Loucy (cell line): ENCODE measurements at regions not wholly inside any gene's neighbourhood (a gene's known extent, or its start where the extent isn't known, plus 50 kb on each side); places are given as distances from the start of the nearest gene placed in this dataset.
"Not testable (repeated sequence)": the region's sequence is repeated elsewhere in the genome, so short reads cannot be mapped to it uniquely, and the experiment has no call there.

ENCODE experiments used
- H2AFZ ChIP-seq: fragments of 200-600 bp; sonication (generic); 2 replicates; pipeline ENCODE4 v1.6.0; 2016; ENCODE audit warnings: antibody characterized with exemption, mild to moderate bottlenecking, low read length, moderate library complexity
- H3F3A ChIP-seq: fragments of 200-600 bp; 2 replicates; pipeline ENCODE4 v1.6.0; 2016; ENCODE audit warnings: antibody characterized with exemption, low read depth, mild to moderate bottlenecking
- H3K27me3 ChIP-seq: fragments of 200-600 bp; sonication (generic); 2 replicates; pipeline ENCODE4 v1.6.1; 2014; ENCODE audit warnings: low read length, mild to moderate bottlenecking; ENCODE audit not compliant: insufficient read depth, poor library complexity, severe bottlenecking
- H3K36me3 ChIP-seq: fragments of 200-600 bp; sonication (generic); 2 replicates; pipeline ENCODE4 v1.6.1; 2016; ENCODE audit warnings: low read length; ENCODE audit not compliant: insufficient read depth
- H3K4me1 ChIP-seq: fragments of 200-600 bp; sonication (generic); 2 replicates; pipeline ENCODE4 v1.5.1; 2014; ENCODE audit warnings: low read length, mild to moderate bottlenecking; ENCODE audit not compliant: insufficient read depth, poor library complexity, severe bottlenecking
- H3K4me2 ChIP-seq: fragments of 200-600 bp; sonication (generic); 2 replicates; pipeline ENCODE4 v1.6.0; 2014; ENCODE audit warnings: antibody characterized with exemption, low read length, low read depth, mild to moderate bottlenecking; ENCODE audit not compliant: poor library complexity, severe bottlenecking
- H3K4me3 ChIP-seq: fragments of 200-600 bp; sonication (generic); 2 replicates; pipeline ENCODE4 v1.5.1; 2014; ENCODE audit warnings: low read length, mild to moderate bottlenecking, mixed read lengths; ENCODE audit not compliant: poor library complexity, severe bottlenecking
- H3K79me2 ChIP-seq: fragments of 200-600 bp; sonication (generic); 2 replicates; pipeline ENCODE4 v1.6.1; 2014; ENCODE audit warnings: low read length; ENCODE audit not compliant: insufficient read depth
- H3K9ac ChIP-seq: fragments of 200-600 bp; sonication (generic); 2 replicates; pipeline ENCODE4 v1.6.0; 2014; ENCODE audit warnings: mild to moderate bottlenecking, low read depth, low read length, moderate library complexity; ENCODE audit not compliant: poor library complexity, severe bottlenecking
- H3K9me2 ChIP-seq: fragments of 200-600 bp; sonication (generic); replicated peaks from 2 replicates; pipeline ENCODE4 v1.6.1; 2016; ENCODE audit warnings: low read depth, low read length, mixed read lengths
- H3K9me3 ChIP-seq: fragments of 200-600 bp; sonication (generic); 2 replicates; pipeline ENCODE4 v1.6.1; 2014; ENCODE audit warnings: mild to moderate bottlenecking, antibody characterized with exemption, low read length, low read depth; ENCODE audit not compliant: insufficient read depth
- H4K20me1 ChIP-seq: fragments of 200-600 bp; sonication (generic); 2 replicates; pipeline ENCODE4 v1.6.0; 2014; ENCODE audit warnings: antibody characterized with exemption, low read length, mild to moderate bottlenecking; ENCODE audit not compliant: insufficient read depth, poor library complexity, severe bottlenecking
- EZH2phosphoT487 ChIP-seq: fragments of 200-600 bp; IDR thresholded peaks from 2 replicates; pipeline ENCODE4 v1.6.1; 2018; ENCODE audit warnings: antibody characterized with exemption, mild to moderate bottlenecking, moderate library complexity, borderline replicate concordance
- TF ChIP-seq, protein P1 (sequence below): fragments of 200-600 bp; sonication (generic); conservative IDR thresholded peaks from 2 replicates; pipeline ENCODE4 v1.5.1; 2014; ENCODE audit warnings: mild to moderate bottlenecking, antibody characterized with exemption, low read length

DNA sequence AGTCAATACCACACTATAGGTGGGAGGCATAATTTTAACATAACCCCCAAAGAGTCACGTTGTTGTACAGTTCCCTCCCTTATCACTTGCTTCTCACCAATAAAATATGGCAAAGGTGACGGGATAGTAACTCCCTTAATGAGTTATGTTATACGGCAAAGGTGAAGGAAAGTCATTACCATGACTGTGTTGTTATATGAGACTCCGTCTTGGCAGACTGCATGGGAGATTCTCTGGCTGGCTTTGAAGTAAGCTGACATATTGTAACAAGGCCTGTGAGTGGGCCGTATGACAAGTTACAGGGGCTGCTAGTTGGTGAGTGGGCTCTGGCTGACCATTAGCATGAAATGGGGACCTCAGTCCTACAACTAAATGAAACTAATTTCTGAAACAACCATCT lies 366.4 kb upstream of the FTMT start:
- Histone ChIP-seq H3F3A (no peaks in the 10 kb centered on the region), H2AFZ (no peak overlapping the region)
- TF ChIP-seq, protein P1, sequence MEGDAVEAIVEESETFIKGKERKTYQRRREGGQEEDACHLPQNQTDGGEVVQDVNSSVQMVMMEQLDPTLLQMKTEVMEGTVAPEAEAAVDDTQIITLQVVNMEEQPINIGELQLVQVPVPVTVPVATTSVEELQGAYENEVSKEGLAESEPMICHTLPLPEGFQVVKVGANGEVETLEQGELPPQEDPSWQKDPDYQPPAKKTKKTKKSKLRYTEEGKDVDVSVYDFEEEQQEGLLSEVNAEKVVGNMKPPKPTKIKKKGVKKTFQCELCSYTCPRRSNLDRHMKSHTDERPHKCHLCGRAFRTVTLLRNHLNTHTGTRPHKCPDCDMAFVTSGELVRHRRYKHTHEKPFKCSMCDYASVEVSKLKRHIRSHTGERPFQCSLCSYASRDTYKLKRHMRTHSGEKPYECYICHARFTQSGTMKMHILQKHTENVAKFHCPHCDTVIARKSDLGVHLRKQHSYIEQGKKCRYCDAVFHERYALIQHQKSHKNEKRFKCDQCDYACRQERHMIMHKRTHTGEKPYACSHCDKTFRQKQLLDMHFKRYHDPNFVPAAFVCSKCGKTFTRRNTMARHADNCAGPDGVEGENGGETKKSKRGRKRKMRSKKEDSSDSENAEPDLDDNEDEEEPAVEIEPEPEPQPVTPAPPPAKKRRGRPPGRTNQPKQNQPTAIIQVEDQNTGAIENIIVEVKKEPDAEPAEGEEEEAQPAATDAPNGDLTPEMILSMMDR = no peak
- no peak for TF ChIP-seq EZH2phosphoT487

DNA sequence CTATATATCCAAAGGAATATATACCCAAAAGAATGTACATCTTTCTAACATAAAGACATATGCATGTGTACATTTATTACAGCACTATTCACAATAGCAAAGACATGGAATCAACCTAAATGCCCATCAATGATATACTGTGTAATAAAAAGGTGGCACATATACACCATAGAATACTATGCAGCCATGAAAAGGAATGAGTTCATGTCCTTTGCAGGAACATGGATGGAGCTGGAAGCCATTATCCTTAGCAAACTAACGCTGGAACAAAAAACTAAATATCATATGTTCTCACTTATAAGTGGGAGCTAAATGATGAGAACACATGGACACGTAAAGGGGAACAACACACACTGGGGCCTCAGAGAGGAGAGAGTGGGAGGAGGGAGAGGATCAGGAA lies 365.7 kb upstream of the FTMT start:
- H3K4me3 ChIP-seq, H4K20me1 ChIP-seq, H3K9me3 ChIP-seq, H3K27me3 ChIP-seq, H3K36me3 ChIP-seq, H3K79me2 ChIP-seq, H3K4me2 ChIP-seq, H3K4me1 ChIP-seq, H3F3A ChIP-seq, H2AFZ ChIP-seq, H3K9ac ChIP-seq, H3K9me2 ChIP-seq: not testable (repeated sequence)

More for the DNA sequence above, 366.4 kb upstream of the FTMT start:
- no peaks in the 10 kb centered on the region for H3K9me3 ChIP-seq
- H3K9ac ChIP-seq = no peak overlapping the region
- no peaks in the 10 kb centered on the region for H3K9me2 ChIP-seq
- H3K79me2 ChIP-seq = no peaks in the 10 kb centered on the region
- peaks cover 6% of the 10 kb centered on the region for H3K4me1 ChIP-seq
- H3K36me3 ChIP-seq = no peaks in the 10 kb centered on the region
- no peaks in the 10 kb centered on the region for H4K20me1 ChIP-seq
- no peaks in the 10 kb centered on the region for H3K27me3 ChIP-seq
- no peak overlapping the region for H3K4me3 ChIP-seq
- H3K4me2 ChIP-seq = no peak overlapping the region

DNA sequence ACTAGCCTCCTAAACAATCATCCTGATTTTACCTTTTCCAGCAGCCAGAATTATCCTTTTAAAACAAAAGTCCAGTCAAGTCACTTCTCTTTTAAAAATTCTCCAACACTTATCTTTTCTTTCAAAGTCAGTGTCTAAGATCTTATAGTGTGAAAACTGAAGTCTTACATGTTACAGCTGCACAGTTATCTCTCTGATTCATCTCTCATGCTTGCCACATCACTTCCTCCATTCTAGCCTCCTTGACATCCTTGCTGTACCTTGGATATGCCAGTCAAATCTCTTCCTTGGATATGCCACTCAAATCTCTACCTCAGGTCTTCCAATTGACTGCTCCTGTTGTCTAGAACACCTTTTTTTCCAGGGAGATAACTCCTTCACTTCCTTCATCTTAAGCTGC lies 361.7 kb upstream of the FTMT start:
- Histone ChIP-seq H3F3A (no peaks in the 10 kb centered on the region), H3K4me2 (no peak overlapping the region), H2AFZ (no peak overlapping the region), H3K9me3 (no peaks in the 10 kb centered on the region), H3K27me3 (no peaks in the 10 kb centered on the region), H4K20me1 (no peaks in the 10 kb centered on the region), H3K36me3 (no peaks in the 10 kb centered on the region), H3K9ac (no peak overlapping the region), H3K9me2 (no peaks in the 10 kb centered on the region), H3K4me1 (peaks cover 7% of the 10 kb centered on the region), H3K79me2 (no peaks in the 10 kb centered on the region), H3K4me3 (no peak overlapping the region)
- TF ChIP-seq, protein P1 = no peak
- no peak for TF ChIP-seq EZH2phosphoT487

DNA sequence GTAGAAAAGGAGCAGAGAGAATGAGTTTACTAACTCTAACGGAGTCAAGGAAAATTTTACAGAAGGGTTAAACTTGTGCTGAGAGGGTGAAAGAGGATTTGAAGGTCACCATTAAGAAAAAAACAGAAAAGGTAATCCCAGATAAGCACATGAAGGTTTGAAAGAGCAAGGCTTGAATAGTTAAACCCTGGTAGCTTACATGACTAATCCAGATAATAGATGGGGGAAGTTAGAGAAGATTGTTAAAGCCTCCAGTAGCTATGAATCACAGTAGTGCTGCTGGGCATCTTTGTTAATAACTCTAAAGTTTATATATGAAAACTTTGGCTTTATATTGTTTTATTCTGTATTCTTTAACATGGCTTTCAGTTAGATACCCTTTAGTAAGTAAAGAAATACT lies 354.5 kb upstream of the FTMT start:
- Histone ChIP-seq H4K20me1 (no peaks in the 10 kb centered on the region), H3K4me3 (no peak overlapping the region), H3K9me2 (no peaks in the 10 kb centered on the region), H3K79me2 (no peaks in the 10 kb centered on the region), H3K9me3 (no peaks in the 10 kb centered on the region), H3K36me3 (no peaks in the 10 kb centered on the region), H3F3A (no peaks in the 10 kb centered on the region), H2AFZ (no peak overlapping the region), H3K27me3 (no peaks in the 10 kb centered on the region), H3K4me2 (no peak overlapping the region), H3K9ac (no peak overlapping the region), H3K4me1 (no peaks in the 10 kb centered on the region)
- TF ChIP-seq EZH2phosphoT487 = no peak
- TF ChIP-seq, protein P1 = no peak
